Heart left ventricle (tissue), 16 donors: ENCODE measurements at regions not wholly inside any gene's neighbourhood (a gene's known extent, or its start where the extent isn't known, plus 50 kb on each side); places are given as distances from the start of the nearest gene placed in this dataset.

Experiments used
- ATAC-seq, 4 donors: fragments of 200-7000 bp; cut with Tn5 transposase; one replicate each; pipeline ENCODE4 v1.9.1; 2020 to 2022; ENCODE audit warnings: moderate library complexity in 4 of 4, mild to moderate bottlenecking in 3 of 4, moderate number of reproducible peaks in 1 of 4
- DNase-seq, 5 donors: peaks; one replicate each; pipeline ENCODE4 v3.0.0-alpha.2; 2020
- H3K27ac ChIP-seq, 12 donors: fragments of 200-600 bp; sonication (generic) in 4 of 12; one replicate each; pipeline versions ENCODE4 v1.5.0 to v1.8.0; 2016 to 2022; ENCODE audit warnings: mild to moderate bottlenecking in 2 of 12
- H3K27me3 ChIP-seq, 9 donors: fragments of 200-600 bp; sonication (generic) in 2 of 9; one replicate each; pipeline versions ENCODE4 v1.5.1 to v1.8.0; 2016 to 2022; ENCODE audit warnings: mild to moderate bottlenecking in 3 of 9
- H3K36me3 ChIP-seq, 9 donors: fragments of 200-600 bp; sonication (generic) in 2 of 9; one replicate each; pipeline versions ENCODE4 v1.5.0 to v1.8.0; 2018 to 2022; ENCODE audit warnings: mild to moderate bottlenecking in 2 of 9
- H3K4me1 ChIP-seq, 12 donors: fragments of 200-600 bp; sonication (generic) in 4 of 12; one replicate each; pipeline versions ENCODE4 v1.5.0 to v1.8.0; 2016 to 2022; ENCODE audit warnings: mild to moderate bottlenecking in 3 of 12
- H3K4me3 ChIP-seq, 12 donors: fragments of 200-600 bp; sonication (generic) in 4 of 12; one replicate each; pipeline versions ENCODE4 v1.5.0 to v1.8.0; 2017 to 2022; ENCODE audit warnings: mild to moderate bottlenecking in 9 of 12, moderate library complexity in 4 of 12
- H3K9me3 ChIP-seq, 12 donors: fragments of 200-600 bp; sonication (generic) in 4 of 12; one replicate each; pipeline versions ENCODE4 v1.5.0 to v1.8.0; 2016 to 2022; ENCODE audit warnings: mild to moderate bottlenecking in 1 of 12
- CTCF ChIP-seq, 12 donors: fragments of 200-600 bp; sonication (generic) in 4 of 12; IDR thresholded peaks; one replicate each; pipeline versions ENCODE4 v1.5.0 to v1.8.0; 2018 to 2022; ENCODE audit warnings: antibody characterized with exemption in 12 of 12, mild to moderate bottlenecking in 5 of 12
- POLR2A ChIP-seq, 2 donors: fragments of 450-650 bp; IDR thresholded peaks; one replicate each; pipeline ENCODE4 v1.6.1; 2017; ENCODE audit warnings: antibody characterized with exemption in 2 of 2, mild to moderate bottlenecking in 2 of 2, moderate library complexity in 2 of 2
- WGBS, 4 donors: extraction: QIAGEN DNeasy Blood & Tissue Kit in 2 of 4; methylation state at CpG; one replicate each; pipeline versions ENCODE4 v1.1.5 to v1.1.7; 2013 to 2018; 5-methylcytosine and 5-hydroxymethylcytosine counted together
- intact Hi-C, 10 donors: fragments of 100-400 bp; cut with DNase I; formaldehyde crosslinking; loops; one replicate each; pipeline versions ENCODE4 v1.11.1 to v1.14.2; 2022
- donor health status: ischemic (EF 13 %, LVEDD 7.1; RV severe dilation, severe dysfunction).
- donor health status: healthy with polysubstance abuse.
- donor health status: DM: no; HTN: yes; CAD: no.
- donor health status: DM: no; HTN: no; CAD: no.
- donor health status: ischemic (EF 25% LVEDD 6.9; RV normal size, moderate dysfunction).
- donor health status: ischemic (EF 25% LVEDD 5.7; RV mildly dilated, moderate dysfunction).
- donor health status: healthy.
- donor health status: DM: yes; HTN: yes; CAD: no.
- donor health status: ischemic (EF 35%, LVEDD 5.7; RV mildly dilated, moderate dysfunction).
- donor health status: nonischemic (EF 11% LVEDD 7.7; RV severe dilation, severe dysfunction).
- donor health status: DM: yes; HTN: yes; CAD: no.
- donor health status: PGD.
- donor health status: ischemic (EF 29% LVEDD 5.4; RV normal size, mild dysfunction).
- donor health status: nonischemic (EF 23%, LVEDD 6.1; RV moderate dilation, normal function).

GRCh38 chr2:216556202-216556601, 57.6 kb downstream of the RPL37A start:
- peaks cover 0 to 53% (median 27%) of the 10 kb centered on the region in 12 donors for H3K4me1 ChIP-seq
- no peak for DNase-seq
- no peak overlapping the region for H3K4me3 ChIP-seq
- no peak for ATAC-seq
- no peaks in the 10 kb centered on the region for H3K27me3 ChIP-seq
- H3K9me3 ChIP-seq = no peaks in the 10 kb centered on the region
- no peaks in the 10 kb centered on the region for H3K36me3 ChIP-seq
- TF ChIP-seq CTCF (IDR thresholded peaks at IDR 0.05) = no peak
- no peak for TF ChIP-seq POLR2A (IDR thresholded peaks at IDR 0.05)
- peak overlapping the region in 4 of 12 donors; percentile 14 to 69 (median 56) for H3K27ac ChIP-seq
- intact Hi-C loops = no loop called here
- WGBS, 4 donors = 93 to 99% (median 96%) methylated on average over 2 of the region's 2 CpGs

- Histone ChIP-seq H3K4me3 (no peak overlapping the region), H3K27me3 (no peaks in the 10 kb centered on the region), H3K9me3 (no peaks in the 10 kb centered on the region), H3K36me3 (no peaks in the 10 kb centered on the region), H3K27ac (peak overlapping the region in 6 of 12 donors; percentile 12 to 45 (median 24)), H3K4me1 (peaks cover 0 to 50% (median 24%) of the 10 kb centered on the region in 12 donors)
- TF ChIP-seq POLR2A (IDR thresholded peaks at IDR 0.05) (no peak), CTCF (IDR thresholded peaks at IDR 0.05) (no peak)
- ATAC-seq = peak in 3 of 4 donors; percentile 6 to 24 (median 12)
- intact Hi-C loops = no loop called here
- WGBS, 4 donors = 14 to 73% (median 59%) methylated on average over 2 to 7 of the region's 7 CpGs
- no peak for DNase-seq
These were observed 58.8 kb downstream of the RPL37A start for GRCh38 chr2:216557413-216557812.

- H3K27ac ChIP-seq = peak overlapping the region in 6 of 12 donors; percentile 8 to 45 (median 24)
- 44 to 53% (median 51%) methylated on average over 1 of the region's 1 CpG for WGBS, 4 donors
- H3K27me3 ChIP-seq = no peaks in the 10 kb centered on the region
- H3K4me1 ChIP-seq = peaks cover 0 to 50% (median 24%) of the 10 kb centered on the region in 12 donors
- H3K9me3 ChIP-seq = no peaks in the 10 kb centered on the region
- ATAC-seq (no peak), DNase-seq (no peak)
- no peaks in the 10 kb centered on the region for H3K36me3 ChIP-seq
- TF ChIP-seq CTCF (IDR thresholded peaks at IDR 0.05) = no peak
- no peak for TF ChIP-seq POLR2A (IDR thresholded peaks at IDR 0.05)
- H3K4me3 ChIP-seq = no peak overlapping the region
- intact Hi-C loops = no loop called here
These were observed 59.2 kb downstream of the RPL37A start for GRCh38 chr2:216557820-216558219.

- ATAC-seq (no peak), DNase-seq (no peak)
- Histone ChIP-seq H3K27me3 (no peaks in the 10 kb centered on the region), H3K4me1 (peaks cover 0 to 48% (median 22%) of the 10 kb centered on the region in 12 donors), H3K4me3 (no peak overlapping the region), H3K9me3 (no peaks in the 10 kb centered on the region), H3K36me3 (no peaks in the 10 kb centered on the region), H3K27ac (no peak overlapping the region)
- intact Hi-C loops = no loop called here
- WGBS, 4 donors = 85 to 100% (median 94%) methylated on average over 2 to 3 of the region's 3 CpGs
- TF ChIP-seq POLR2A (IDR thresholded peaks at IDR 0.05) (no peak), CTCF (IDR thresholded peaks at IDR 0.05) (no peak)
These were observed 61.0 kb downstream of the RPL37A start for GRCh38 chr2:216559625-216560156.
